ENCODE measurements at regions not wholly inside any gene's neighbourhood (a gene's known extent, or its start where the extent isn't known, plus 50 kb on each side); places are given as distances from the start of the nearest gene placed in this dataset.
"Not testable (repeated sequence)": the region's sequence is repeated elsewhere in the genome, so short reads cannot be mapped to it uniquely, and the experiment has no call there.

GRCh38 chr2:147414656-147415055, 430.2 kb upstream of the ACVR2A start:
- DNase-seq (ENCODE audit: low spot score), result not testable (repeated sequence)

- DNase-seq (ENCODE audit: low spot score), result no peak
Measured at GRCh38 chr2:147408357-147408756, 436.5 kb upstream of the ACVR2A start.

- no peak for DNase-seq (ENCODE audit: low spot score)
Measured at GRCh38 chr2:147405651-147406050, 439.2 kb upstream of the ACVR2A start.

DNA sequence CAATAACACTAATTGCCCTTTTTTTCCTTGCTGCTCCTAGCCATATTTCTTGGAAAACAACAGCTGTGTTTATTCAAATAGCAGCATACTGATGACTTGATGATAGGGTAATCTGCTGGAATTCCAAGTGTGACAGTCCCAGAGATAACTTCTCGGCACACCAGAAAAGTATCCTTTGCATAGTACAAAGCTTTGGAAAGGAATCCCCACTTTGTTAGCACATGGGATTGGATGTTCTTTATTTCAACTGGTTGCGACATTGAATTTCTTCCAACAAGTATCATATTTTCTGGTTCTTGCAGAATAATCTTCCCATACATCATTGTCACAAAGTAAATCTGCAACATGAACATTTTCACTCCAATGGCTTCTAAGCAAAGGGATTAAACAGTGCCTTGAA, 445.8 kb upstream of the ACVR2A start:
- DNase-seq (ENCODE audit: low spot score), result no peak

GRCh38 chr2:147398301-147398700, 446.5 kb upstream of the ACVR2A start:
- no peak for DNase-seq (ENCODE audit: low spot score)

- no peak for DNase-seq (ENCODE audit: low spot score)
Measured at GRCh38 chr2:147396890-147397289, 447.9 kb upstream of the ACVR2A start.

DNA sequence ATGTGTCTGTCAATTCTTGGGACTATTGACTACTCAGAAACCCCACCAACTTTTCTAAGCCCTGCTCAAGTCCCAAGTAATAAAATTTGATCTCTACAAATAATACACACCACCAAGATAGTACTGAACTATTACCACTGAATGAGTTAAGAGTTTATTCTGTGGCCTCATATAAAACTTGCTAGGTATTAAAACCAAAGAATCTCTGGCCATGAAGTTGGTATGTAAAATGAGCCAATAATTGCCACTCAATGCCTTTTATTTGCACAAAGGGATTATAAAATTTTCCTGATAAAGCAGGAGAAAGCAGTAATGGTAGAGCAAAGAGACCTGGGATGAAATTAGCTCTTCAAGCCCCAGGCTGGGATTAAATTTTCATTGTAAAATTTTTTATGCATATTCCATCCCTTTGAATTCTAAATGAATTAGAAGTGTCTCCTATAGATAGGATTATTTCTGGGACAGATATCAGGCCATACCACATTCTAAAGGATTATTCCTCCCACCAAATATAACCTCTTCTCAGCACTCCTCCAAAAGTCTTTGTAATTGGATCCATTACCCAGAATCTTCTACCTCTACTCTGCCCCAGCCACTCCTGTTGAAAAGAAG, 450.5 kb upstream of the ACVR2A start:
- DNase-seq (ENCODE audit: low spot score), result no peak

DNA sequence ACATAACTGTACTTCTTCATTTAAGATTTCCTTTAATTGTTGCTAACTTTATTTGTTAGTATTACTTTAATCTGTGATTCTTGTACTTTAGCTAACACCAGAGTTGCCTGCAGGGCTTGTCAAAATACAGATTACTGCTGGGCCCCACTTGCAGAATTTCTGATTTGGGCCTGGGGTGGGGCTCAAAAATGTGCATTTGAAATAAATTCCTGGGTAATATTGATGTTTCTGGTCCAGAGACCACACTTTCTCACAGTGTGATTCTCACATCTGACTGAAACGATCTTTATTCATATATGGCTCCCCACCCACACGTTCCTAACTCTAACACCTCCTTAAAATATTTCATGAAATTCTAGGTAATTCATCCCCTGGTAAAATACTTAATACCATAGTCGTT, 452.6 kb upstream of the ACVR2A start:
- DNase-seq (ENCODE audit: low spot score), result no peak

GRCh38 chr2:147390475-147390874, 454.4 kb upstream of the ACVR2A start:
- no peak for DNase-seq (ENCODE audit: low spot score)

- DNase-seq (ENCODE audit: low spot score), result no peak
Measured at GRCh38 chr2:147389218-147389617, 455.6 kb upstream of the ACVR2A start.

DNA sequence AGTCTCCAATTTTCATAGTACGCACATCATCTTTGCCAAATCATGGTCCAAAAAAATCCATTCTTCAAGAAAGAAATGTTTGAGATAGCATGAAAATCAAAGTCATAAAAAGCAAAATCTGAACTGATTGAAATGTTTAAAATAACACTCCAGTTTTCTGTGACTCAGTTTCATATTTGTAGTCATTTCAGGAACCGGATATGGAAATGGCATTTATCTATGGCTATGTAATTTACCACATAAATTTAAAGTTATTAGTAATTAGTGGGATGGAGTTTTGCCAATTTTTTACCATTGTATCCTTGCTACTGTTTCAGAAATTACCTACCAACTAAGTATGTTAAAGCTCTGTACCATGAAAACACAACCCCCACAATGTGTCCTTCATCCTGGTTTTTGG, 456.6 kb upstream of the ACVR2A start:
- DNase-seq (ENCODE audit: low spot score), result no peak

GRCh38 chr2:147386284-147386683, 458.5 kb upstream of the ACVR2A start:
- peak; percentile 1 for DNase-seq (ENCODE audit: low spot score)

DNA sequence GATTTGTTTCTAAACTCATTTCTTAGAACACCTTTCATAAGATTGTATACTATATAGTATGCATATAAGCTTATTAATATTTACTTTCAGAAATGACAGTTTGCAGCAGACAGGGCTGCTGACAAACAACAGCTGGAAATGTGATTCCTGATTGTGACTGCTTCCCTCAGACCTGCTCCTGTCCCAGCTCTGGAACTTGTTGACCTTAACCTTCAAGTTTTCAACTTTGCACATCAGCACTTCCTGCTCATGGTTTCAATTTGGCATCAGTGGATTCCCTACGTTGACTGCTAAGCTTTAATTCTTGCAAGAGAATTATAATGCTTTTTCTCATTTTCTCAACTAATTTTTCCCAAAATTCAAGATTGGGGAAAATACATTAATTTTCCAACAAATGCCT, 459.2 kb upstream of the ACVR2A start:
- DNase-seq (ENCODE audit: low spot score), result no peak

GRCh38 chr2:147384659-147385058, 460.2 kb upstream of the ACVR2A start:
- no peak for DNase-seq (ENCODE audit: low spot score)

- no peak for DNase-seq (ENCODE audit: low spot score)
Measured at GRCh38 chr2:147382322-147382948, 462.4 kb upstream of the ACVR2A start.

DNA sequence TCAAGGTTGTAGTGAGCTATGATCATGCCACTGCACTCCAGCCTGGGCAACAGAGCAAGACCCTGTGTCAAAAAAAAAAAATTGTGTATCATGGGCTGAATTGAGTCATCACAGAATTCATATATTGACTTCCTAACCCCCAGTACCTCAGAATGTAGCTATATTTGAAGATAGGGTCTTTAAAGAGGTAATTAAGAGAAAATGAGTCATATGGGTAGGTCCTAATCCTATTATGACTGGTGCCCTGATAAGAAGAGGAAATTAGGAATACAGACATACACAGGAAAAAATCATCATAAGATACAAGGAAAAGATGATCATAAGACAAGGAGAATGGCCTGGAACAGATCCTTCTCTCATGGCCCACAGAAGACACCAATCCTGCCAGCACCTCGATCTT, 466.4 kb upstream of the ACVR2A start:
- no peak for DNase-seq (ENCODE audit: low spot score)

DNA sequence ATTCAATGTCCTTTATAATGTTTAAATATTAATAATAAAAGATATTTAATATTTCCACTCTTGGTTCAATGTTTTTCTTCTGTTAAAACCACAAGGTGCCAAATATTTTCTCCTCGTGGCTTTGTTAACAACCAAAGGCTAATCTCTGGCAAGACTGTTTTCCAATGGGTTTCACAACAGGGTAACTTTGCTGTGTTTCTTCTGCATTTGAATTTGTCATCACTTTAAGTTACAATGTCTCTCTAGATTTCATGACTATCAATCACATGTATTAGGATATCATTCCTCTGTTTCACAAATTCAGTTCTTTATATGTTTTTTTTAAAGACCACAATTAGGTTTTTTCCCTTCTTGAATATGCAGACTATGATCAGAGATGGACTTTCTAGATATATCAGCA, 469.8 kb upstream of the ACVR2A start:
- no peak for DNase-seq (ENCODE audit: low spot score)

DNA sequence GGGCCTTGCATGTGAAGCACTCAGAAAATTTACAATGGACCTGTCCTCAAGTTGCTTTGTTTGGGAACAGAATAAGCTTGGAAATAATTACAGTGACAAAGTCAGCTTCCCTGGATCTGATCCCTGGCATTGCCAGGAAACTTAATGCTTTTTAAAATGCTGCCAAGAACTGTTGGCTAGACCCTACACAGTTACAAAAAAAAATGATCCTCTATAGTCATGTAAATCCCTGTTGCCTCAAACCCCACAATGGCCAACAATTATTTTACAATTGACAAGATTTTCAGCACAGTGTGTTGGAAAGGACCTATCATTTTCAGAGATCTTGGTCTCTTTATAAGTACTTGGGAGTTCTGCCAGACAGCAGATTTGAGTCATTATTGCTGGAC, 470.4 kb upstream of the ACVR2A start:
- no peak for DNase-seq (ENCODE audit: low spot score)

DNA sequence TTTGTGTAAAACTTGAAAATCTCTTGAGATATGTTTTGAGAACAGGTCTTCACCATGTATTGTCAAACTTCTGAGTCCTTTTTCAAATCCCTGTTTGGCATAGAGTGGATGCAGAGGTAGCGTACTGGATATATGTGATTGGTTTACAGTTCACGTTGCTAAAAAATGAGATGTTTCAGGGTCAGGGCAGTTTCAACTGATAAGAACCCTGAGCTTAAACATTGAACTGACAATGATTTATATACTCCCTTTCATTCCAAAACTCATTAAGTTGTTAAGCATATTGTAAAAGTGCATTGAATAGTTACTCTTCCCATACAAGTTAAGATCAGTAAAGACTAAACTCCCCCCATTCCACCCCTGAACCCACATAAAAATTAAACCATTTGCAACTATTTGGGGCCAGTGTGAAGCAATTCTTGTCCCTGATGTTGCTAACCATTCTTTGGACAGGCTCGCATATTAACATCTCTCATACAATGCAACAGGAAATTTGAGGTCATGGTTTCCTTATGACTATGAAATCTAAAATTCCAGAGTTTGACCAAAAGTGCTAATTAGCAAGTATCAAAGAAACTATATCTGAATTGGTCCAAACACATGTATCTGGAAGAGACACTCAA, 470.9 kb upstream of the ACVR2A start:
- DNase-seq (ENCODE audit: low spot score), result no peak

GRCh38 chr2:147368306-147368705, 476.5 kb upstream of the ACVR2A start:
- DNase-seq (ENCODE audit: low spot score), result no peak

DNA sequence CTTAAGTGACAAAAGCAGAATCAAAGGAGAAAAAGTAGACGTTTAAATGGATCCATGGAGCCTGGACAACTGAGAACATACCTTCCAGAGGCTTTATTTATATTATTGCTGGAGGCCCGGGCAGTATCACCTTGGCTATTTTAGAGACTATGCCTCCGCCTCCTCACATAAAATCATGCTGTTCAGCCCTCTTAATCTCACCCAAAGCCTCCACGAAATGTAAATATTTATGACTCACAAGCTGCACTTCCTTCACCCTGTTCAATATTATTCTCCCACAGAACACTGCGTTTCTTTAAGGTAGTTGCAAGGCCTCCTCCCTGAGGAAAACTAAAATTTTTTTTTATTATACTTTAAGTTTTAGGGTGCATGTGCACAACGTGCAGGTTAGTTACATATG, 478.6 kb upstream of the ACVR2A start:
- DNase-seq (ENCODE audit: low spot score), result no peak

DNA sequence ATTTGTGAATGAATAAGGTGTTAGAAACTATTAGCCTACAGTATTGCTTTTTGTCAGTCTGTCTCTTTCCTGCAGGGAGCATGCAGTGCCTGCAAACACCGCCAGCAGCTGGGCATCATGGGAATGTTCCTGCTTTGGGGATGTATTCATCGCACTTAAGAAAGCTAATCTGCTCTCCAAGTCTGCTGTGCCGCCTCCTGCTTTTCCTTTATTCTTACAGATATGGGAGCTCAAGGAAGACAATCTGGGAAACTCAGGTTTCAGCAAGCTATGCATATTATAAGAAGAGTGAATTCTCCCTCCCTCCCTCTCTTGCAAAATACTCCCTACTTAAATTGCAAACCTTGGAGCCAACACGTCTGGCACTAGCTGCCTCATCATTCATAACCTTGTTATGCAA, 479.2 kb upstream of the ACVR2A start:
- DNase-seq (ENCODE audit: low spot score), result no peak

DNA sequence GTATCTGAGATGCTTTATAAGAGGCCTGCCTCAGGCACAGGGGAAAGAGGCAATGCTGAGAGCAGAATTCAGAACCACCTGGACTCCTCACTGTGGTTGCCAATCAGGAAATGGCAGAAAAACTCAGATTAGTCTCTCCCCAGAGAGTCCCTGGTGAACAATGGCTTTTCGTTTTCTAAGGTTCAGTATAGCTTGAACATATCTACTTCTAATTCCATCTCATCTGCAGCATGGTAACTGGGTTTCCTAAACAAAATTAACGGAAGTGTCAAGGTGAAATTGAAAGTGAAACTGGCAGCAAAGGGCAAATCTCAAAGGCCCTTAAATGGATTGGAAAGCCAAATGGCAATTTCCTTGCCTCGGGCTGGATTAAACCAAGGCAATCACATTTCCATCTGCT, 480.2 kb upstream of the ACVR2A start:
- no peak for DNase-seq (ENCODE audit: low spot score)

DNA sequence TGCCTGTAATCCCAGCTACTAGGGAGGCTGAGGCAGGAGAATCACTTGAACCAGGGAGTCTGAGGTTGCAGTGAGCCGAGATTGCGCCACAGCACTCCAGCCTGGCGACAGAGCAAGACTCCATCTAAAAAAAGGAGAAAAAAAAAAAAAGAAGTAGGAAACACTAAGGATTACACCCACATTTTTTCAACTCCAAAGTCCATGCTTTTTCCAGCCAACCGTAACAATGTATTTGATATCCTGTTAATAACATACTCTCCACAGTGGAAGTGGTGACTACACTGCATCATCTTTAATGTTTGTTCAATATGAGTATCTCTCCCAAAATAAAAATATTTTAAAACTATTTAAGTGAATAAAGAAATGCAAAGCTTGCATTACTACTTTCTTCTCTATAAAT, 481.6 kb upstream of the ACVR2A start:
- no peak for DNase-seq (ENCODE audit: low spot score)
